GM21737 (cell line): ENCODE measurements at regions not wholly inside any gene's neighbourhood (a gene's known extent, or its start where the extent isn't known, plus 50 kb on each side); places are given as distances from the start of the nearest gene placed in this dataset.

Source experiments
- ATAC-seq: cut with Tn5 transposase; IDR thresholded peaks from one replicate; pipeline ENCODE4 v1.9.1; 2021; ENCODE audit warnings: mild to moderate bottlenecking, moderate library complexity; ENCODE audit not compliant: unreplicated experiment

DNA sequence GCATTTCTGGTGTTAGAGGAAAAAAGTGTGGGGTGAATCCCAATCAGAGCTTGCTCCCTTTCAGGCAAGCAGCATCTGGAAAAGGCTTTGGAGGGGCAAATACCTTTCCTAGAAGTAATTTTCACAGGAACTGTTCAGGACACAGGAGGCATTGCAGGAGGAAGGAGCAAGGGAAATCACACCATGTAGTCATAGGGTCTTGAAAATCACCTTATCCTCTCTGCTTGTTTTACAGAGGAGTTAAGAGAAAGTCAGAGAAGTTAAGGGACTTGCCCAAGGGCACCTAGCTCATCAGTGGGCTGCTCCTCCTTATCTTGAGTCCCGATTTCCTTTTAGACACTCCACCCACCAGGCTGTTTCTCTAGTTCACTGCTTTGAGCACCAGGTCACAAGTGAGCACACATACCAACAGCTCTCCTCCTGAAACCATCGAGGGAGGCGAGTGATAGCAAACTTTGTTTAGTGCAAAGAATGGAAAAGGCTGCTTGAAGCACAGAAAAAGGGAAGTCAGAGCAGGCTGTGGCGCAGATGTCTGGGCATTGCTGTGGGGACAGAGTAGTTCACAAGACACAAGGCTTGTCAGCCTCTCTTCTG, 89.2 kb upstream of the CXCR4 start:
- ATAC-seq: peak; percentile 59

DNA sequence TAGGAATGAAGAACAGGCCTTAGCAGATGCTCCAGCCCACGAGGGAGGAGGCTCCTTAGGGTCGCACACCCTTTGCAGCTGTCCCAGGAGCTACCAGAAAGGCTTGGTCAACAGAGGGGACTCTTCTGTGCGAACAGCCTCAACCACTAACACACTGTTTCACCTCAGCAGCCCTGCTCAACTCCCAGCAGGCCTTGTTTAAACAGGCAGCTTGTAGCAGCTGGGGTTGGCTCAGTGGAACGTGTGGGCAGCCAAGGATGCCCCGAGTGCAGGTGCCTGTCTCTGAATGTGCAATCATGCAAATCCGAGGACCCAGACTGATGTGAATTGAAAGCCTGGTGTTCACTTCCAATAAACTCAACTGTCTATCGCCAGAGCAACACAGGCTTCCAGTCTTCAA, 88.7 kb upstream of the CXCR4 start:
- ATAC-seq: peak; percentile 94

GRCh38 chr2:136205615-136206014, 87.7 kb upstream of the CXCR4 start:
- ATAC-seq: no peak

DNA sequence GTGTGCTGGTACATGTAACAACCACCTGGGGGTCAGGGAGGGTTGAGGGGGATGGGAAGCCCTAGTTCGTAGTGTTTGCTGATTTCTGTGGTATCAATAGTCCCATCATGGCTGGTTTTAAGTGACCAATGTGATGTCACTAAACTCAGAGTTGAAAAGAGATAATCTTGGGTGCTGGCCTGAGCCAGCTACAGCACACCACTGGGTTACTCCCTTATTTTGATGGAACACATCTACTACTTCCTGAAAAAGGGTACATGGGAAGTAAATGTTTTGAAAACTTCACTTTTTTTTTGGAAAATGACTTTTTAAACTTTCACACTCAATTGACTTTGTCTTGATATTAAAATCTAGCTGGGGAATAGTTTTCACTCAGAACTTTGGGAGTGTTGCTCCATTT, 87.0 kb upstream of the CXCR4 start:
- ATAC-seq: no peak

- no peak for ATAC-seq
These were observed 77.3 kb upstream of the CXCR4 start for GRCh38 chr2:136195226-136195625.

DNA sequence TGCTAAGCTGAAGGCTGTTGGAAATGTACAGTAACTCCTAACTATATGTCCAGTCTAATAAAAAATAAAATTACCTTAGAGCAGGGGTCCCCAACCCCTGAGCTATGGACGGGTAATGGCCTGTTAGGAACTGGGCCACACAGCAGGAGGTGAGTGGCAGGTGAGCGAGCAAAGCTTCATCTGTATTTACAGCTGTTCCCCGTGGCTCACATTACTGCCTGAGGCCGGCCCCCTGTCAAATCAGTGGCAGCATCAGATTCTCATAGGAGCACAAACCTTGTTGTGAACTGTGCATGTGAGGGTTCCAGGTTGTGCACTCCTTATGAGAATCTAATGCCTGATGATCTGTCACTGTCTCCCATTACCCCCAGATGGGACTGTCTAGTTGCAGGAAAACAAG, 73.1 kb upstream of the CXCR4 start:
- no peak for ATAC-seq

DNA sequence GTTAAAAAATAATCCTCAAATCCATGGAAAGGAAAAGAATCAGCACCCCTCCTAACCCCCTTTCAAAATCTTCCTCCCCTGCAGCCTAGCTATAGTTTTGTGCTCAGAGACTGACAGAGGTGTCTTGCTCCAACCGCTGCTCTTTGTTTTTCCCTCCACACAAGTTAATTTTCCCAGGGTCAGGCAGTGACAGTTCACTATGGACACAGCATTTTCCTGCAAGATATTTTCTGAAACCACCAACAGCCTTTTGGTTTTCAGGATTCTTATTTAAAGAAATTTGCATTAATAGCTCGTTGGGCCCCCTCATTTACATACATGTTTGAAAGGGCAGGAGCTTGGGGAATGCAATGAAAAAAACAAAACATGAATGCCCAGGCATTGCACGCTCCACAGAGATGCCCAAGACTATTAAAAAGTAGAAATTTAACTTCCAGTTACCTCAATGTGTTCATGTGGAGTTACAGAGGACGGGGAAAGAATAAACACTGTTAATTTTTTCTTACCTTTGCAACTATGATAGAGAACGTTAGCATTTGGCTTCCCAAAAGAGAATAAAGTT, 71.4 kb upstream of the CXCR4 start:
- no peak for ATAC-seq

DNA sequence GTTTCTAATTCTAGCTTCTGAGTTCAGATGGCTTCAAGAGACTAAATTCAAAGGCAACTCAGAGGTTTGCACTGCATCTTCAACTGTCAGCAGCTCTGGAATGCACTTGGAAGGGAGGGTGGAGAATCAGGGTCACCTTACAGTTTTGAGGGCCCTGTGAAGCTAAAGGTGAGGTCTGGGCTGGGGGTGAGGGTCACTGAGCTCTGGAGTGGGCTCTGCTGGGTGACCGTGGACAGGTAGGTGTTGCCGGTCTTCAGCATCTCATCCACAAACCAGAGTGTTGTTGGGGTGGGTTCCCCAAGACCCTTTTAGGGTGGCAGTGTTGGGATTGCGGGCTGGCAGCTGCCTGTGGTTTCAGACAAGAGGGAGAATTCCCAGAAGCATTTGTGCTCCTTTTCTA, 70.1 kb upstream of the CXCR4 start:
- no peak for ATAC-seq

DNA sequence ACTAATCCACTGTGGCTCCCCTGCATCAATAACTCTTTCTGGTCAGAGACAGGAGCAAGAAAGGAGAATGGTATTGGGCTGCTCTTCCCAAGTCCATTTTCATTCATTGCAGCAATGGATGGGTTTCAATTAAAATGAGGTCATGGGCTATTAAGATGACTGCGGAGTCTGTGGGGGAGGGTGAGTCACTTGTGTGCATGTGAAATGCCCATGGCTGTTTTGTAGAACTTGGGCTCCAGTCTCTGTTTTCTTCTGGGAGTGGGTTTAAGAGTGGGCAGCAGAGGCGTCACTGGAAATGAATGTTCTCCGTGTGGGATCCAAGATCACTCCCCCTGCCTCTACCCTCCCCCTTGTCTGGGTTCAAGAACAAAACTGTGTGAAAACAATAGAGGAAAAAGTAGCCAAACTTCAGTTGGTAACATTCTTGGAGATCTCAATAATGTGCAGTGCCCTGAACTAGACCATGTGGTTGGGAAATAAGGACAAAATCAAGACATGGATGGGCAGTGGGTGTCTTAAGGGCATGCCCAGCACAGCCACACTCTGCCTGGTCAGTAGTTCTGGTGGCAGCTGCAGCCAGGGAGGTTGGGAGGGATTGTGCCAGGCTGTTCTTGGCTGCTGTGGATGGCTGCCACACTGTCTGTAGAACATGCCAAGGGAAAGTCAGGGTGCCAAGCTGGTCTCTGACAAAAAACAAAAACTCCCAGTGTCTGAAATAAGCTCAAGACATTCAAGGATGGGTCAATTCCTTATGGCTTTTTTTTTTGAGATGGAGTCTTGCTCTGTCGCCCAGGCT, 68.2 kb upstream of the CXCR4 start:
- ATAC-seq: no peak

- ATAC-seq: no peak
These were observed 65.1 kb upstream of the CXCR4 start for GRCh38 chr2:136183097-136183496.

DNA sequence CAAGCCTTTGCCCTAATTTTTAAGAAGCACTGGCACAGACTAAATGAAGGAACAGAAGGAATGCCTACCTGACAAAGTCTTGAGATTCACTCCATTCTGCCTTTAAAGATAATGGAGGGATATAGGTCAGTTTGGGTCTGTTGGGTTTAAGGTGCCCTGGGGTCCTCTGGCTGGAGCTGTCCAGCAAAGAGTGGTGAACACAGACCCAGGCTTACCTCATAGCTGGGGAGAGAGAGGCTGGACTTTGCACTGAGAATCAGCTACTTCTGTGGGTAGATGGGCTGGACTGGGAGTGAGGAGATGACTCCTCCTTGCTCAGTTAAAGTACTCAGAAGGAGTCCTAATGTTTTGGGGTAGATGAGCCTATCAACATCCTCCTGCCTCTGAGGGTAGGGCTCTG, 64.4 kb upstream of the CXCR4 start:
- ATAC-seq: no peak

DNA sequence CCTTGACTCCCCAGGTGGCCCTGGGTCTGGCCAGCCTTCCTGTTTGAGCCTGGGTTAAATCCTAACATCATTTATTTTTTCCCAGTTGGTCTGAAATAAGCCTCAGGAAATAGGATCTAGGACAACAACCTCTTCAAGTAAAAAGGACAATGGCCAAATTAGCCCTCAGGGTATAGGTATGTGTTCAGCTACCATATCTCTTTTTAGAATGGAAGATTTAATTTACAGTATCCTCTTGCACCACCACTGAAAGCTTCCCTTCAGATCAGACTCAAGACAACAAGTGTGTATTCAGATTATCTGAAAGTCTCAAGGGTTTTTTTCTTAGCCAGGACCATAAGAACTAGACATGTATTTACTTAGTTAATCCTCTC, 61.6 kb upstream of the CXCR4 start:
- ATAC-seq: no peak

GRCh38 chr2:136178941-136179601, 61.1 kb upstream of the CXCR4 start:
- ATAC-seq: no peak

- no peak for ATAC-seq
These were observed 57.9 kb upstream of the CXCR4 start for GRCh38 chr2:136175868-136176267.

DNA sequence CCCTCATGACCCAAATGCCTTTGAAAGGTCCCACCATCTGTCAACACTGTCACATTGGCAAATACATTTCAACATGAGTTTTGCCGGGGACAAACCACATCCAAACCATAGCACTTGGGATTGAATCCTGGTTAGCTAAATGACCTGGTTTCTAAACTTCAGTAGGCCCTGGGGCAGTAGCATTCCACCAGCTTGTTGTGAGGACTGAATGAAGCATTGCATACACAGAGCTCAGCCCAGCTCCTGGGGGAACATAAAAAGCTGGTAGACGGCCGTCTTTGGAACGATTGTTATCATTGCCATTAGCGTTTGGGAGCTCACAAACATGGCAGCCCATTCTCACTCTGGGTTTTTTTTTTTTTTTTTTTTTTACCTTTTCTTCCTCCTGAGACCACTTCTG, 57.5 kb upstream of the CXCR4 start:
- ATAC-seq: no peak

GRCh38 chr2:136173126-136173525, 55.2 kb upstream of the CXCR4 start:
- no peak for ATAC-seq

GRCh38 chr2:136171223-136171622, 53.3 kb upstream of the CXCR4 start:
- no peak for ATAC-seq

DNA sequence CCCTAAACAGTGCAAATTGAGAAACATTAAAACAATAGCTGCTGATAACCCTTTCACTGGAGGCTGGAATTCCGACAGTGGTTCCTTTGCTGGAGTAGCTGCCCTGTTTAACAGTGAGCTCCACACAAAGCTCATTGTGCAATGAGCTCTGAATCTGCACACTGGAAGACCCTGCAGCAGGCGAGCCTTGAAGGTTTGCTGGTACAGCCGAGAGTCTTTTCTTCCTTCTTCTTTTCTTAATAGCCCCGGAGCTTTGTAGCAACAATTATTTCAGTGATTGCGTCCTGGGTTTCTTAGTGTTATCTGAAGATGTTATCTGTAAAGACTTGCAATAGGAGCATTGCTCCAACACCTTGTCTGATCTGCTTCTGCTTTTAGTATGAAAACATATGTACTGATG, 50.8 kb upstream of the CXCR4 start:
- no peak for ATAC-seq

- no peak for ATAC-seq
These were observed 49.9 kb upstream of the CXCR4 start for GRCh38 chr2:136167721-136168475.
